ENCODE measurements at regions not wholly inside any gene's neighbourhood (a gene's known extent, or its start where the extent isn't known, plus 50 kb on each side); places are given as distances from the start of the nearest gene placed in this dataset.

- Histone ChIP-seq H3F3A (ENCODE audit: insufficient read depth) (no peaks in the 10 kb centered on the region), H3K36me3 (ENCODE audit: low read length) (no peaks in the 10 kb centered on the region), H3K9me2 (replicated peaks; ENCODE audit: insufficient read depth, low read length) (no peaks in the 10 kb centered on the region), H3K79me2 (ENCODE audit: insufficient read depth, low read length) (no peaks in the 10 kb centered on the region), H3K27ac (ENCODE audit: low read depth, low read length) (no peak overlapping the region), H2AFZ (ENCODE audit: low read depth, low read length, severe bottlenecking) (no peak overlapping the region), H4K20me1 (ENCODE audit: low read depth, low read length) (no peaks in the 10 kb centered on the region), H3K4me3 (ENCODE audit: insufficient read depth, low read length, poor library complexity, severe bottlenecking) (no peak overlapping the region), H3K9ac (ENCODE audit: low read length) (no peak overlapping the region), H3K27me3 (ENCODE audit: low read length) (no peaks in the 10 kb centered on the region), H3K9me3 (ENCODE audit: insufficient read depth, low read length) (no peaks in the 10 kb centered on the region), H3K4me2 (ENCODE audit: low read depth, low read length, poor library complexity, severe bottlenecking) (no peak overlapping the region)
- no peak for TF ChIP-seq CTCF (IDR thresholded peaks at IDR 0.05; ENCODE audit: insufficient read depth, low read length, poor library complexity, severe bottlenecking)
- TF ChIP-seq EZH2phosphoT487 (conservative IDR thresholded peaks at IDR 0.05; ENCODE audit: low read length): no peak
Observed at GRCh38 chr7:15011289-15011688, 108.7 kb upstream of the DGKB start.

- no peaks in the 10 kb centered on the region for H3K27me3 ChIP-seq (ENCODE audit: low read length)
- TF ChIP-seq CTCF (IDR thresholded peaks at IDR 0.05; ENCODE audit: insufficient read depth, low read length, poor library complexity, severe bottlenecking) (no peak), EZH2phosphoT487 (conservative IDR thresholded peaks at IDR 0.05; ENCODE audit: low read length) (no peak)
- H3K9ac ChIP-seq (ENCODE audit: low read length): no peak overlapping the region
- no peak overlapping the region for H2AFZ ChIP-seq (ENCODE audit: low read depth, low read length, severe bottlenecking)
- no peaks in the 10 kb centered on the region for H4K20me1 ChIP-seq (ENCODE audit: low read depth, low read length)
- H3F3A ChIP-seq (ENCODE audit: insufficient read depth): no peaks in the 10 kb centered on the region
- no peaks in the 10 kb centered on the region for H3K9me3 ChIP-seq (ENCODE audit: insufficient read depth, low read length)
- no peaks in the 10 kb centered on the region for H3K79me2 ChIP-seq (ENCODE audit: insufficient read depth, low read length)
- H3K36me3 ChIP-seq (ENCODE audit: low read length): no peaks in the 10 kb centered on the region
- no peak overlapping the region for H3K4me2 ChIP-seq (ENCODE audit: low read depth, low read length, poor library complexity, severe bottlenecking)
- H3K4me3 ChIP-seq (ENCODE audit: insufficient read depth, low read length, poor library complexity, severe bottlenecking): no peak overlapping the region
- H3K27ac ChIP-seq (ENCODE audit: low read depth, low read length): no peak overlapping the region
- no peaks in the 10 kb centered on the region for H3K9me2 ChIP-seq (replicated peaks; ENCODE audit: insufficient read depth, low read length)
Observed at GRCh38 chr7:15007507-15007906, 105.0 kb upstream of the DGKB start.

- Histone ChIP-seq H3F3A (ENCODE audit: insufficient read depth) (no peaks in the 10 kb centered on the region), H3K4me3 (ENCODE audit: insufficient read depth, low read length, poor library complexity, severe bottlenecking) (no peak overlapping the region), H3K27me3 (ENCODE audit: low read length) (no peaks in the 10 kb centered on the region), H3K27ac (ENCODE audit: low read depth, low read length) (no peak overlapping the region), H3K79me2 (ENCODE audit: insufficient read depth, low read length) (no peaks in the 10 kb centered on the region), H4K20me1 (ENCODE audit: low read depth, low read length) (no peaks in the 10 kb centered on the region), H3K9me2 (replicated peaks; ENCODE audit: insufficient read depth, low read length) (no peaks in the 10 kb centered on the region), H3K9ac (ENCODE audit: low read length) (no peak overlapping the region), H3K4me2 (ENCODE audit: low read depth, low read length, poor library complexity, severe bottlenecking) (no peak overlapping the region), H3K9me3 (ENCODE audit: insufficient read depth, low read length) (no peaks in the 10 kb centered on the region), H2AFZ (ENCODE audit: low read depth, low read length, severe bottlenecking) (no peak overlapping the region), H3K36me3 (ENCODE audit: low read length) (no peaks in the 10 kb centered on the region)
- no peak for TF ChIP-seq EZH2phosphoT487 (conservative IDR thresholded peaks at IDR 0.05; ENCODE audit: low read length)
- no peak for TF ChIP-seq CTCF (IDR thresholded peaks at IDR 0.05; ENCODE audit: insufficient read depth, low read length, poor library complexity, severe bottlenecking)
Observed at GRCh38 chr7:15005672-15006071, 103.1 kb upstream of the DGKB start.

- no peaks in the 10 kb centered on the region for H3K27me3 ChIP-seq (ENCODE audit: low read length)
- no peak overlapping the region for H3K4me3 ChIP-seq (ENCODE audit: insufficient read depth, low read length, poor library complexity, severe bottlenecking)
- no peak overlapping the region for H2AFZ ChIP-seq (ENCODE audit: low read depth, low read length, severe bottlenecking)
- H3K4me2 ChIP-seq (ENCODE audit: low read depth, low read length, poor library complexity, severe bottlenecking): no peak overlapping the region
- no peaks in the 10 kb centered on the region for H4K20me1 ChIP-seq (ENCODE audit: low read depth, low read length)
- H3F3A ChIP-seq (ENCODE audit: insufficient read depth): no peaks in the 10 kb centered on the region
- H3K36me3 ChIP-seq (ENCODE audit: low read length): no peaks in the 10 kb centered on the region
- H3K9me2 ChIP-seq (replicated peaks; ENCODE audit: insufficient read depth, low read length): no peaks in the 10 kb centered on the region
- no peak overlapping the region for H3K27ac ChIP-seq (ENCODE audit: low read depth, low read length)
- no peaks in the 10 kb centered on the region for H3K79me2 ChIP-seq (ENCODE audit: insufficient read depth, low read length)
- H3K9ac ChIP-seq (ENCODE audit: low read length): no peak overlapping the region
- no peak for TF ChIP-seq CTCF (IDR thresholded peaks at IDR 0.05; ENCODE audit: insufficient read depth, low read length, poor library complexity, severe bottlenecking)
- TF ChIP-seq EZH2phosphoT487 (conservative IDR thresholded peaks at IDR 0.05; ENCODE audit: low read length): no peak
- H3K9me3 ChIP-seq (ENCODE audit: insufficient read depth, low read length): no peaks in the 10 kb centered on the region
Observed at GRCh38 chr7:15000157-15000556, 97.6 kb upstream of the DGKB start.
